ENCODE measurements at regions not wholly inside any gene's neighbourhood (a gene's known extent, or its start where the extent isn't known, plus 50 kb on each side); places are given as distances from the start of the nearest gene placed in this dataset.

GRCh38 chr7:52209614-52210013, 825.8 kb upstream of the POM121L12 start:
- ChIA-PET POLR2A (ENCODE audit: unreplicated experiment) (no interaction called here), CTCF (no interaction called here)

GRCh38 chr7:52197221-52197620, 838.2 kb upstream of the POM121L12 start:
- Histone ChIP-seq H3K36me3 (ENCODE audit: low read depth) (no peaks in the 10 kb centered on the region), H3K9me3 (ENCODE audit: insufficient read depth, low read depth) (no peaks in the 10 kb centered on the region), H3F3A (ENCODE audit: insufficient read depth, low read depth) (no peaks in the 10 kb centered on the region), H3K27me3 (ENCODE audit: insufficient read depth, low read depth) (no peaks in the 10 kb centered on the region), H3K79me2 (ENCODE audit: low read depth) (no peaks in the 10 kb centered on the region), H3K27ac (no peak overlapping the region), H3K4me2 (no peak overlapping the region), H3K9me2 (ENCODE audit: insufficient read depth) (0 out of 2 replicates have a peak, but pooled peaks cover 3% of the 10 kb centered on the region), H4K20me1 (ENCODE audit: insufficient read depth) (no peaks in the 10 kb centered on the region), H2AFZ (no peak overlapping the region), H3K4me1 (replicated peaks; ENCODE audit: insufficient read depth) (no peaks in the 10 kb centered on the region), H3K4me3 (no peak overlapping the region)
- ChIA-PET POLR2A (ENCODE audit: unreplicated experiment) (no interaction called here), CTCF (no interaction called here)
- intact Hi-C loops (cut with micrococcal nuclease; ENCODE audit: unreplicated experiment): no loop called here
- no peak for DNase-seq
- BruUV-seq (replicated peaks): no TSS peak
- TF ChIP-seq EZH2 (IDR thresholded peaks at IDR 0.05; ENCODE audit: low read depth): no peak
- TF ChIP-seq, protein P1, sequence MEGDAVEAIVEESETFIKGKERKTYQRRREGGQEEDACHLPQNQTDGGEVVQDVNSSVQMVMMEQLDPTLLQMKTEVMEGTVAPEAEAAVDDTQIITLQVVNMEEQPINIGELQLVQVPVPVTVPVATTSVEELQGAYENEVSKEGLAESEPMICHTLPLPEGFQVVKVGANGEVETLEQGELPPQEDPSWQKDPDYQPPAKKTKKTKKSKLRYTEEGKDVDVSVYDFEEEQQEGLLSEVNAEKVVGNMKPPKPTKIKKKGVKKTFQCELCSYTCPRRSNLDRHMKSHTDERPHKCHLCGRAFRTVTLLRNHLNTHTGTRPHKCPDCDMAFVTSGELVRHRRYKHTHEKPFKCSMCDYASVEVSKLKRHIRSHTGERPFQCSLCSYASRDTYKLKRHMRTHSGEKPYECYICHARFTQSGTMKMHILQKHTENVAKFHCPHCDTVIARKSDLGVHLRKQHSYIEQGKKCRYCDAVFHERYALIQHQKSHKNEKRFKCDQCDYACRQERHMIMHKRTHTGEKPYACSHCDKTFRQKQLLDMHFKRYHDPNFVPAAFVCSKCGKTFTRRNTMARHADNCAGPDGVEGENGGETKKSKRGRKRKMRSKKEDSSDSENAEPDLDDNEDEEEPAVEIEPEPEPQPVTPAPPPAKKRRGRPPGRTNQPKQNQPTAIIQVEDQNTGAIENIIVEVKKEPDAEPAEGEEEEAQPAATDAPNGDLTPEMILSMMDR (conservative IDR thresholded peaks at IDR 0.05): no peak

More at GRCh38 chr7:52209614-52210013, 825.8 kb upstream of the POM121L12 start:
- no peaks in the 10 kb centered on the region for H3K36me3 ChIP-seq (ENCODE audit: low read depth)
- H3K79me2 ChIP-seq (ENCODE audit: low read depth): no peaks in the 10 kb centered on the region
- no peak overlapping the region for H2AFZ ChIP-seq
- no peak for TF ChIP-seq EZH2 (IDR thresholded peaks at IDR 0.05; ENCODE audit: low read depth)
- intact Hi-C loops (cut with micrococcal nuclease; ENCODE audit: unreplicated experiment): no loop called here
- H3K4me3 ChIP-seq: no peak overlapping the region
- H3K9me2 ChIP-seq (ENCODE audit: insufficient read depth): no peaks in the 10 kb centered on the region
- no TSS peak for BruUV-seq (replicated peaks)
- no peak for DNase-seq
- H3K4me1 ChIP-seq (replicated peaks; ENCODE audit: insufficient read depth): no peaks in the 10 kb centered on the region
- no peak overlapping the region for H3K27ac ChIP-seq
- H3K4me2 ChIP-seq: no peak overlapping the region
- H4K20me1 ChIP-seq (ENCODE audit: insufficient read depth): no peaks in the 10 kb centered on the region; the same call in 1 of the 2 replicates
- no peaks in the 10 kb centered on the region for H3K27me3 ChIP-seq (ENCODE audit: insufficient read depth, low read depth)
- H3K9me3 ChIP-seq (ENCODE audit: insufficient read depth, low read depth): no peaks in the 10 kb centered on the region
- H3F3A ChIP-seq (ENCODE audit: insufficient read depth, low read depth): no peaks in the 10 kb centered on the region

- H3K27me3 ChIP-seq (ENCODE audit: insufficient read depth, low read depth): no peaks in the 10 kb centered on the region
- H3K27ac ChIP-seq: no peak overlapping the region
- H3K9me2 ChIP-seq (ENCODE audit: insufficient read depth): 0 out of 2 replicates have a peak, but pooled peaks cover 3% of the 10 kb centered on the region
- H3K79me2 ChIP-seq (ENCODE audit: low read depth): no peaks in the 10 kb centered on the region
- no TSS peak for BruUV-seq (replicated peaks)
- TF ChIP-seq, protein P1 (conservative IDR thresholded peaks at IDR 0.05): no peak
- TF ChIP-seq EZH2 (IDR thresholded peaks at IDR 0.05; ENCODE audit: low read depth): no peak
- ChIA-PET POLR2A (ENCODE audit: unreplicated experiment) (no interaction called here), CTCF (no interaction called here)
- no peak overlapping the region for H2AFZ ChIP-seq
- DNase-seq: no peak
- no peak overlapping the region for H3K4me3 ChIP-seq
- no peaks in the 10 kb centered on the region for H3F3A ChIP-seq (ENCODE audit: insufficient read depth, low read depth)
- H3K4me1 ChIP-seq (replicated peaks; ENCODE audit: insufficient read depth): no peaks in the 10 kb centered on the region
- H3K4me2 ChIP-seq: no peak overlapping the region
- no peaks in the 10 kb centered on the region for H3K36me3 ChIP-seq (ENCODE audit: low read depth)
- no peaks in the 10 kb centered on the region for H4K20me1 ChIP-seq (ENCODE audit: insufficient read depth)
- intact Hi-C loops (cut with micrococcal nuclease; ENCODE audit: unreplicated experiment): no loop called here
- H3K9me3 ChIP-seq (ENCODE audit: insufficient read depth, low read depth): no peaks in the 10 kb centered on the region
These were observed 839.8 kb upstream of the POM121L12 start for GRCh38 chr7:52195664-52196063.

DNA sequence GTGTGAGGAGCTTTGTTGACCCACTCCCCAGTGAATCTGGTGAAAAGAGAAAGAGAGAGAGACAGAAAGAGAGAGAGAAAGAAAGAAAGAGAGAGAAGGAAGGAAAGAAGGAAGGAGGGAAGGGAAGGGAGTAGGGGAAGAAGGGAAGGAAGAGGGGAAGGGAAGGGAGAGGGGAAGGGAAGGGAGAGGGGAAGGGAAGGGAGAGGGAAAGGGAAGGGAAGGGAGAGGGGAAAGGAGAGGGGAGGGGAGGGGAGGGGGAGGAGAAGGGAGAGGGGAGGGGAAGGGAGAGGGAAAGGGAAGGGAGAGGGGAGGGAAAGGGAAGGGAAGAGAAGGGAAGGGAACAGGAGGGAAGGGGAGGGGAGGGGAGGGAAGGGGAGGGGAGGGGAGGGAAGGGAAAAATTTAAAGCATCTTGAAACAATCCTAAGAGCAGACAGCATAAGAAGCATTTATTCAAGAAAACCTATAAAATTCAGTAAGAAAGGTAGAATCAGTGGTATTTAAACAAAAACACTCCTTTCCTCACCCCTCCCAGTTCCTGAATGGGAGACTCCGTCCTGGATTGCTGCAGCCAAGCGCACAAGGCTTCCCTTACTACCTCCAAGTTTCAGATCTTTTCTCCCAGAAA, 846.2 kb upstream of the POM121L12 start:
- Histone ChIP-seq H3K27ac (no peak overlapping the region), H2AFZ (no peak overlapping the region), H3K9me3 (ENCODE audit: insufficient read depth, low read depth) (no peaks in the 10 kb centered on the region), H4K20me1 (ENCODE audit: insufficient read depth) (no peaks in the 10 kb centered on the region), H3K4me3 (no peak overlapping the region), H3K9me2 (ENCODE audit: insufficient read depth) (no peaks in the 10 kb centered on the region), H3K27me3 (ENCODE audit: insufficient read depth, low read depth) (no peaks in the 10 kb centered on the region), H3K4me2 (no peak overlapping the region), H3F3A (ENCODE audit: insufficient read depth, low read depth) (no peaks in the 10 kb centered on the region), H3K4me1 (replicated peaks; ENCODE audit: insufficient read depth) (no peaks in the 10 kb centered on the region), H3K79me2 (ENCODE audit: low read depth) (no peaks in the 10 kb centered on the region), H3K36me3 (ENCODE audit: low read depth) (no peaks in the 10 kb centered on the region)
- TF ChIP-seq, protein P1 (conservative IDR thresholded peaks at IDR 0.05): no peak
- no peak for DNase-seq
- ChIA-PET CTCF (no interaction called here), POLR2A (ENCODE audit: unreplicated experiment) (no interaction called here)
- BruUV-seq (replicated peaks): no TSS peak
- intact Hi-C loops (cut with micrococcal nuclease; ENCODE audit: unreplicated experiment): no loop called here
